Choroid plexus epithelial cell (primary cell): ENCODE measurements at regions not wholly inside any gene's neighbourhood (a gene's known extent, or its start where the extent isn't known, plus 50 kb on each side); places are given as distances from the start of the nearest gene placed in this dataset.

Experiments
- DNase-seq: peaks from one replicate; pipeline ENCODE4 v3.0.0-alpha.2; 2010; ENCODE audit warnings: low read depth
- H3K4me3 ChIP-seq: 2 replicates; pipeline ENCODE4 v1.5.1; 2011; ENCODE audit warnings: low read depth, mild to moderate bottlenecking, control low read depth, low read length, moderate library complexity
- CTCF ChIP-seq: conservative IDR thresholded peaks from 2 replicates; pipeline ENCODE4 v1.5.1; 2011; ENCODE audit warnings: low read depth, mild to moderate bottlenecking, control low read depth, inconsistent platforms, low read length, moderate library complexity

GRCh38 chr10:47241946-47242867 is 57.8 kb upstream of the GDF10 start:
- DNase-seq = peak; percentile 12
- TF ChIP-seq CTCF = no peak
- H3K4me3 ChIP-seq = no peak overlapping the region

GRCh38 chr10:47243356-47243755 is 56.6 kb upstream of the GDF10 start:
- no peak for DNase-seq
- TF ChIP-seq CTCF = no peak

GRCh38 chr10:47243791-47244190 is 56.2 kb upstream of the GDF10 start:
- no peak for TF ChIP-seq CTCF
- no peak for DNase-seq
- H3K4me3 ChIP-seq = no peak overlapping the region

More at GRCh38 chr10:47243356-47243755, 56.6 kb upstream of the GDF10 start:
- no peak overlapping the region for H3K4me3 ChIP-seq

GRCh38 chr10:47244560-47245500 is 55.2 kb upstream of the GDF10 start:
- no peak overlapping the region for H3K4me3 ChIP-seq
- DNase-seq = peak; percentile 31
- TF ChIP-seq CTCF = no peak

- H3K4me3 ChIP-seq = no peak overlapping the region
- TF ChIP-seq CTCF = no peak
- DNase-seq = no peak
Measured at GRCh38 chr10:47245731-47246350, 54.2 kb upstream of the GDF10 start.

- no peak for TF ChIP-seq CTCF
- H3K4me3 ChIP-seq = no peak overlapping the region
- no peak for DNase-seq
Measured at GRCh38 chr10:47246406-47247147, 53.4 kb upstream of the GDF10 start.
